Left ventricle myocardium inferior (tissue), 1 donor: ENCODE measurements at regions not wholly inside any gene's neighbourhood (a gene's known extent, or its start where the extent isn't known, plus 50 kb on each side); places are given as distances from the start of the nearest gene placed in this dataset.

Experiments used
- DNase-seq: peaks from one replicate; pipeline ENCODE4 v3.0.0-alpha.2; 2020
- H3K27ac ChIP-seq: fragments of 200-600 bp; replicated peaks from 2 replicates; pipeline ENCODE4 v1.8.0; 2021
- H3K27me3 ChIP-seq: fragments of 200-600 bp; 2 replicates; pipeline ENCODE4 v1.8.0; 2021; ENCODE audit warnings: low read depth
- H3K36me3 ChIP-seq: fragments of 200-600 bp; 2 replicates; pipeline ENCODE4 v1.8.0; 2021
- H3K4me1 ChIP-seq: fragments of 200-600 bp; 2 replicates; pipeline ENCODE4 v1.8.0; 2021
- H3K4me3 ChIP-seq: fragments of 200-600 bp; 2 replicates; pipeline ENCODE4 v1.8.0; 2021; ENCODE audit warnings: mild to moderate bottlenecking, moderate library complexity
- H3K9me3 ChIP-seq: fragments of 200-600 bp; replicated peaks from 2 replicates; pipeline ENCODE4 v1.8.0; 2021
- CTCF ChIP-seq: fragments of 200-600 bp; IDR thresholded peaks from 2 replicates; pipeline ENCODE4 v1.8.0; 2021; ENCODE audit warnings: antibody characterized with exemption, mild to moderate bottlenecking, borderline replicate concordance
- intact Hi-C: fragments of 100-400 bp; cut with micrococcal nuclease; formaldehyde crosslinking; loops from one replicate; pipeline ENCODE4 v1.11.0; 2022
- donor health status: DM: no; HTN: yes; CAD: no; lungs with severe emphysema.

- no peak overlapping the region for H3K4me3 ChIP-seq
- intact Hi-C loops = no loop called here
- no peak for TF ChIP-seq CTCF
- H3K27ac ChIP-seq = peak overlapping the region; percentile 70
- H3K4me1 ChIP-seq = peaks cover 83% of the 10 kb centered on the region
- H3K27me3 ChIP-seq = no peaks in the 10 kb centered on the region
- H3K9me3 ChIP-seq = no peaks in the 10 kb centered on the region
- H3K36me3 ChIP-seq = peaks cover 31% of the 10 kb centered on the region
- DNase-seq = no peak
Measured at GRCh38 chr7:130888468-130888867, 154.5 kb upstream of the KLF14 start.

- Histone ChIP-seq H3K36me3 (peaks cover 23% of the 10 kb centered on the region), H3K27me3 (no peaks in the 10 kb centered on the region), H3K9me3 (no peaks in the 10 kb centered on the region), H3K4me3 (peak overlapping the region; percentile 7), H3K4me1 (peaks cover 95% of the 10 kb centered on the region), H3K27ac (peak overlapping the region; percentile 78)
- intact Hi-C loops = loop anchor here (10.0 kb wide), 1 partner anchor 154 kb away; no protein-coding TSS in a partner anchor
- DNase-seq = no peak
- TF ChIP-seq CTCF = no peak
Measured at GRCh38 chr7:130890176-130891020, 156.4 kb upstream of the KLF14 start.

- Histone ChIP-seq H3K4me1 (peaks cover 93% of the 10 kb centered on the region), H3K27ac (peak overlapping the region; percentile 78), H3K4me3 (peak overlapping the region; percentile 22), H3K27me3 (no peaks in the 10 kb centered on the region), H3K36me3 (peaks cover 32% of the 10 kb centered on the region), H3K9me3 (no peaks in the 10 kb centered on the region)
- intact Hi-C loops = loop anchor here (10.0 kb wide), 1 partner anchor 153 kb away; no protein-coding TSS in a partner anchor
- DNase-seq = no peak
- TF ChIP-seq CTCF = no peak
Measured at GRCh38 chr7:130891254-130892094, 157.5 kb upstream of the KLF14 start.

GRCh38 chr7:130893441-130893894, 159.5 kb upstream of the KLF14 start:
- Histone ChIP-seq H3K4me3 (no peak overlapping the region), H3K4me1 (peaks cover 92% of the 10 kb centered on the region), H3K27ac (peak overlapping the region; percentile 84), H3K9me3 (no peaks in the 10 kb centered on the region), H3K36me3 (peaks cover 41% of the 10 kb centered on the region), H3K27me3 (no peaks in the 10 kb centered on the region)
- intact Hi-C loops = loop anchor here (10.0 kb wide), 1 partner anchor 151 kb away; no protein-coding TSS in a partner anchor
- TF ChIP-seq CTCF = no peak
- DNase-seq = no peak

- intact Hi-C loops = loop anchor here (10.0 kb wide), 1 partner anchor 150 kb away; no protein-coding TSS in a partner anchor
- H3K4me1 ChIP-seq = peaks cover 93% of the 10 kb centered on the region
Measured at GRCh38 chr7:130894146-130894908, 160.3 kb upstream of the KLF14 start.

More at GRCh38 chr7:130894146-130894908, 160.3 kb upstream of the KLF14 start:
- no peak overlapping the region for H3K4me3 ChIP-seq
- peak overlapping the region; percentile 84 for H3K27ac ChIP-seq
- peaks cover 43% of the 10 kb centered on the region for H3K36me3 ChIP-seq
- no peak for TF ChIP-seq CTCF
- H3K9me3 ChIP-seq = no peaks in the 10 kb centered on the region
- no peaks in the 10 kb centered on the region for H3K27me3 ChIP-seq
- peak; percentile 78 for DNase-seq
